NCI-H1930 (cell line): ENCODE measurements at regions not wholly inside any gene's neighbourhood (a gene's known extent, or its start where the extent isn't known, plus 50 kb on each side); places are given as distances from the start of the nearest gene placed in this dataset.

Source experiments
- DNase-seq, 2 experiments: peaks; one replicate each; lab custom pipeline; 2025; lab: John Stamatoyannopoulos, UW

- no peak for DNase-seq
Measured at GRCh38 chr7:20267482-20267881, 50.3 kb upstream of the MACC1 start.

- no peak for DNase-seq
Measured at GRCh38 chr7:20268824-20269223, 51.6 kb upstream of the MACC1 start.

GRCh38 chr7:20269726-20270125, 52.5 kb upstream of the MACC1 start:
- DNase-seq = no peak

GRCh38 chr7:20270371-20270770, 53.2 kb upstream of the MACC1 start:
- no peak for DNase-seq

- DNase-seq = no peak
Measured at GRCh38 chr7:20270867-20271266, 53.7 kb upstream of the MACC1 start.

GRCh38 chr7:20275637-20276036, 55.1 kb upstream of the ITGB8 start:
- DNase-seq = no peak

GRCh38 chr7:20276705-20277472, 53.8 kb upstream of the ITGB8 start:
- DNase-seq = no peak

GRCh38 chr7:20279979-20280378, 50.7 kb upstream of the ITGB8 start:
- DNase-seq = peak; percentile 57 to 78

- DNase-seq = no peak
Measured at GRCh38 chr7:20280475-20281351, 50.0 kb upstream of the ITGB8 start.
